Natural killer cell (primary cell): ENCODE measurements at regions not wholly inside any gene's neighbourhood (a gene's known extent, or its start where the extent isn't known, plus 50 kb on each side); places are given as distances from the start of the nearest gene placed in this dataset.

Source experiments
- ATAC-seq, 3 donors: fragments of 150-1000 bp in 2 of 3; fragments of 200-7000 bp in 1 of 3; cut with Tn5 transposase; 1 replicate in 1 of 3; 2 replicates in 2 of 3; pipeline ENCODE4 v1.10.0; 2021; ENCODE audit warnings: mild to moderate bottlenecking in 2 of 3, moderate library complexity in 2 of 3
- DNase-seq, 2 donors: peaks; one replicate each; pipeline versions ENCODE4 v3.0.0 to v3.0.0-alpha.2; 2013 to 2021; ENCODE audit warnings: mixed read lengths in 1 of 2
- H3K27ac ChIP-seq: one replicate; pipeline ENCODE4 v1.5.1; 2013; ENCODE audit warnings: mild to moderate bottlenecking, low read length
- H3K27me3 ChIP-seq: one replicate; pipeline ENCODE4 v1.6.1; 2013; ENCODE audit warnings: low read length; ENCODE audit not compliant: control insufficient read depth, insufficient read depth
- H3K36me3 ChIP-seq: one replicate; pipeline ENCODE4 v1.6.1; 2013; ENCODE audit warnings: low read length; ENCODE audit not compliant: control insufficient read depth, insufficient read depth
- H3K4me1 ChIP-seq: one replicate; pipeline ENCODE4 v1.6.1; 2013; ENCODE audit warnings: low read length; ENCODE audit not compliant: control insufficient read depth, insufficient read depth
- H3K4me3 ChIP-seq: one replicate; pipeline ENCODE4 v1.5.1; 2013; ENCODE audit warnings: low read length
- H3K9me3 ChIP-seq: one replicate; pipeline ENCODE4 v1.6.1; 2013; ENCODE audit warnings: low read length; ENCODE audit not compliant: control insufficient read depth, insufficient read depth
- H3K27ac Mint-ChIP-seq, 2 donors: one replicate each; pipeline ENCODE4 v1.8.0; 2022; ENCODE audit warnings: mild to moderate bottlenecking in 2 of 2, mixed read lengths in 2 of 2, moderate library complexity in 1 of 2
- H3K27me3 Mint-ChIP-seq, 2 donors: one replicate each; pipeline ENCODE4 v1.8.0; 2022; ENCODE audit warnings: low read depth in 2 of 2, mixed read lengths in 2 of 2
- H3K36me3 Mint-ChIP-seq: one replicate; pipeline ENCODE4 v1.8.0; 2022; ENCODE audit warnings: mixed read lengths
- H3K4me1 Mint-ChIP-seq, 2 donors: one replicate each; pipeline ENCODE4 v1.8.0; 2022; ENCODE audit warnings: mixed read lengths in 2 of 2
- H3K4me3 Mint-ChIP-seq: one replicate; pipeline ENCODE4 v1.8.0; 2022; ENCODE audit warnings: mild to moderate bottlenecking, moderate library complexity, mixed read lengths
- H3K9me3 Mint-ChIP-seq, 2 donors: one replicate each; pipeline ENCODE4 v1.8.0; 2022; ENCODE audit warnings: mixed read lengths in 2 of 2
- CTCF ChIP-seq: fragments of 200-600 bp; IDR thresholded peaks from one replicate; pipeline ENCODE4 v1.8.0; 2022; ENCODE audit warnings: antibody characterized with exemption
- whole genome bisulfite sequencing: methylation state at CpG from one replicate; pipeline ENCODE4 v1.1.7; 2013; ENCODE audit warnings: missing lambda C conversion rate; ENCODE audit not compliant: insufficient coverage; 5-methylcytosine and 5-hydroxymethylcytosine counted together
- intact Hi-C: fragments of 100-400 bp; cut with micrococcal nuclease; formaldehyde crosslinking; loops from one replicate; pipeline ENCODE4 v1.14.2; 2022

GRCh38 chr10:2915412-2915811 lies 151.9 kb upstream of the PFKP start:
- DNase-seq (no peak), ATAC-seq (no peak)
- intact Hi-C loops: no loop called here
- H3K27ac ChIP-seq: no peak overlapping the region
- peaks cover 20 to 23% of the 10 kb centered on the region in 2 donors for H3K27me3 Mint-ChIP-seq
- no peaks in the 10 kb centered on the region for H3K4me1 ChIP-seq
- no peaks in the 10 kb centered on the region for H3K27me3 ChIP-seq
- no peak overlapping the region for H3K27ac Mint-ChIP-seq
- H3K9me3 Mint-ChIP-seq: no peaks in the 10 kb centered on the region
- H3K4me3 ChIP-seq: no peak overlapping the region
- H3K36me3 Mint-ChIP-seq: no peaks in the 10 kb centered on the region
- no peaks in the 10 kb centered on the region for H3K36me3 ChIP-seq
- H3K4me3 Mint-ChIP-seq: no peak overlapping the region
- no peaks in the 10 kb centered on the region for H3K9me3 ChIP-seq
- WGBS: 86% methylated on average over 11 of the region's 11 CpGs
- no peaks in the 10 kb centered on the region for H3K4me1 Mint-ChIP-seq
- no peak for TF ChIP-seq CTCF

GRCh38 chr10:2914741-2915140 lies 152.6 kb upstream of the PFKP start:
- Histone ChIP-seq H3K4me3 (no peak overlapping the region), H3K27me3 (no peaks in the 10 kb centered on the region), H3K27ac (no peak overlapping the region), H3K36me3 (no peaks in the 10 kb centered on the region), H3K9me3 (no peaks in the 10 kb centered on the region), H3K4me1 (no peaks in the 10 kb centered on the region)
- H3K27me3 Mint-ChIP-seq: peaks cover 20 to 23% of the 10 kb centered on the region in 2 donors
- no peaks in the 10 kb centered on the region for H3K4me1 Mint-ChIP-seq
- intact Hi-C loops: no loop called here
- H3K4me3 Mint-ChIP-seq: no peak overlapping the region
- no peak overlapping the region for H3K27ac Mint-ChIP-seq
- DNase-seq (no peak), ATAC-seq (no peak)
- no peaks in the 10 kb centered on the region for H3K36me3 Mint-ChIP-seq
- WGBS: 92% methylated on average over 4 of the region's 5 CpGs
- TF ChIP-seq CTCF: no peak
- H3K9me3 Mint-ChIP-seq: no peaks in the 10 kb centered on the region

- Mint-ChIP-seq H3K9me3 (no peaks in the 10 kb centered on the region), H3K36me3 (no peaks in the 10 kb centered on the region), H3K4me3 (no peak overlapping the region), H3K4me1 (peaks cover 0 to 7% of the 10 kb centered on the region in 2 donors), H3K27me3 (peaks cover 20 to 23% of the 10 kb centered on the region in 2 donors), H3K27ac (no peak overlapping the region)
- DNase-seq: no peak
- ATAC-seq: no peak
- no peak overlapping the region for H3K4me3 ChIP-seq
- WGBS: 69% methylated on average over 4 of the region's 4 CpGs
- no peak overlapping the region for H3K27ac ChIP-seq
- H3K27me3 ChIP-seq: no peaks in the 10 kb centered on the region
- intact Hi-C loops: no loop called here
- H3K9me3 ChIP-seq: no peaks in the 10 kb centered on the region
- no peaks in the 10 kb centered on the region for H3K36me3 ChIP-seq
- H3K4me1 ChIP-seq: peaks cover 4% of the 10 kb centered on the region
- no peak for TF ChIP-seq CTCF
Measured at GRCh38 chr10:2913474-2913873, 153.9 kb upstream of the PFKP start.

GRCh38 chr10:2910656-2911055 lies 156.7 kb upstream of the PFKP start:
- no peak overlapping the region for H3K4me3 ChIP-seq
- H3K4me1 ChIP-seq: peaks cover 4% of the 10 kb centered on the region
- Mint-ChIP-seq H3K9me3 (no peaks in the 10 kb centered on the region), H3K4me1 (peaks cover 0 to 7% of the 10 kb centered on the region in 2 donors), H3K27ac (no peak overlapping the region), H3K27me3 (peaks cover 15 to 20% of the 10 kb centered on the region in 2 donors), H3K36me3 (no peaks in the 10 kb centered on the region), H3K4me3 (no peak overlapping the region)
- no peak for TF ChIP-seq CTCF
- intact Hi-C loops: no loop called here
- H3K9me3 ChIP-seq: no peaks in the 10 kb centered on the region
- ATAC-seq: no peak
- H3K27ac ChIP-seq: no peak overlapping the region
- DNase-seq: no peak
- H3K36me3 ChIP-seq: no peaks in the 10 kb centered on the region
- WGBS: 66% methylated on average over 3 of the region's 3 CpGs
- H3K27me3 ChIP-seq: no peaks in the 10 kb centered on the region
